Endothelial cell of umbilical vein (primary cell): ENCODE measurements at regions not wholly inside any gene's neighbourhood (a gene's known extent, or its start where the extent isn't known, plus 50 kb on each side); places are given as distances from the start of the nearest gene placed in this dataset.
A peak's percentile ranks its signal among the peaks of the same experiment; 100 is the strongest.

Source experiments
- BruUV-seq: library from RNA; stranded (reverse); fragments of 400-500 nt; replicated peaks from 2 replicates; lab custom pipeline; 2021; lab: Mats Ljungman, UMichigan
- CTCF ChIA-PET: fragments of 300-600, 350-600 bp; sonication (Branson Sonifier 250); formaldehyde crosslinking; loops from one replicate; lab custom pipeline; 2021; ENCODE audit warnings: antibody characterized with exemption, inconsistent platforms; lab: Charles Lee
- POLR2A ChIA-PET: fragments of 300-600, 350-600 bp; sonication (Branson Sonifier 250); formaldehyde crosslinking; loops from one replicate; lab custom pipeline; 2021; ENCODE audit warnings: antibody characterized with exemption, inconsistent platforms; lab: Charles Lee
- DNase-seq: peaks from one replicate; pipeline ENCODE4 v3.0.0-alpha.2; 2011; ENCODE audit warnings: low read depth, low spot score
- FAIRE-seq: peaks from 2 replicates; lab custom pipeline; 2011; peaks lifted over from hg19 to GRCh38; lab: Jason Lieb, UNC
- H2AFZ ChIP-seq: 2 replicates; pipeline ENCODE4 v1.6.0; 2012; ENCODE audit warnings: low read depth, low read length, control low read depth, inconsistent platforms
- H3K27ac ChIP-seq: 2 replicates; pipeline ENCODE4 v1.5.1; 2011; ENCODE audit warnings: low read depth, mild to moderate bottlenecking, control low read depth, low read length, moderate library complexity; ENCODE audit not compliant: insufficient read depth
- H3K27me3 ChIP-seq, 2 experiments: 2 replicates each; pipeline versions ENCODE4 v1.6.0 to v1.6.1; 2011; ENCODE audit warnings: low read length in 2 of 2, mixed read lengths in 1 of 2; ENCODE audit not compliant: control insufficient read depth in 2 of 2, insufficient read depth in 2 of 2
- H3K36me3 ChIP-seq, 2 experiments: 2 replicates in 1 of 2; 3 replicates in 1 of 2; pipeline ENCODE4 v1.5.1; 2011; ENCODE audit warnings: low read length in 2 of 2, mild to moderate bottlenecking in 1 of 2, moderate library complexity in 1 of 2; ENCODE audit not compliant: control insufficient read depth in 2 of 2, insufficient read depth in 2 of 2; ENCODE audit errors: extremely low read depth in 1 of 2
- H3K4me1 ChIP-seq: 3 replicates; pipeline ENCODE4 v1.5.1; 2011; ENCODE audit warnings: mild to moderate bottlenecking, low read length; ENCODE audit not compliant: control insufficient read depth, insufficient read depth; ENCODE audit errors: extremely low read depth
- H3K4me2 ChIP-seq: 2 replicates; pipeline ENCODE4 v1.6.1; 2011; ENCODE audit warnings: low read length, control low read depth, mixed read lengths; ENCODE audit not compliant: insufficient read depth
- H3K4me3 ChIP-seq, 3 experiments: fragments of 200-600 bp in 1 of 3; sonication (generic), shearing (Covaris generic) in 1 of 3; replicated peaks in 1 of 3; 2 replicates each; pipeline ENCODE4 v1.5.1; 2011 to 2016; ENCODE audit warnings: control low read depth in 3 of 3, low read length in 3 of 3, mild to moderate bottlenecking in 2 of 3, inconsistent platforms in 1 of 3, low read depth in 1 of 3, moderate library complexity in 1 of 3; ENCODE audit not compliant: insufficient read depth in 1 of 3
- H3K79me2 ChIP-seq: 2 replicates; pipeline ENCODE4 v1.6.0; 2012; ENCODE audit warnings: low read length, inconsistent platforms; ENCODE audit not compliant: control insufficient read depth, insufficient read depth
- H3K9ac ChIP-seq: replicated peaks from 2 replicates; pipeline ENCODE3; 2011; ENCODE audit warnings: low read length, control low read depth; ENCODE audit not compliant: insufficient read depth; ENCODE audit errors: extremely low read depth
- H3K9me1 ChIP-seq: replicated peaks from 3 replicates; pipeline ENCODE4 v1.6.0; 2011; ENCODE audit warnings: mild to moderate bottlenecking, low read length; ENCODE audit not compliant: control insufficient read depth, insufficient read depth; ENCODE audit errors: extremely low read depth
- H3K9me3 ChIP-seq: replicated peaks from 2 replicates; pipeline ENCODE4 v1.5.1; 2012; ENCODE audit warnings: low read length, inconsistent platforms; ENCODE audit not compliant: control insufficient read depth, insufficient read depth
- H4K20me1 ChIP-seq: replicated peaks from 2 replicates; pipeline ENCODE3; 2011; ENCODE audit warnings: mild to moderate bottlenecking, low read length; ENCODE audit not compliant: control insufficient read depth, insufficient read depth; ENCODE audit errors: extremely low read depth
- EZH2 ChIP-seq: IDR thresholded peaks from 2 replicates; pipeline ENCODE4 v1.6.1; 2012; ENCODE audit warnings: borderline replicate concordance, low read depth, mild to moderate bottlenecking, moderate library complexity, low read length, inconsistent platforms; ENCODE audit not compliant: severe bottlenecking
- FOS ChIP-seq: IDR thresholded peaks from 2 replicates; pipeline ENCODE4 v1.6.1; 2011; ENCODE audit warnings: mild to moderate bottlenecking, low read length, moderate library complexity, borderline replicate concordance; ENCODE audit not compliant: insufficient read depth
- GATA2 ChIP-seq: IDR thresholded peaks from 2 replicates; pipeline ENCODE4 v1.7.0; 2011; ENCODE audit warnings: low read depth, mild to moderate bottlenecking, moderate library complexity, mixed read lengths, low read length; ENCODE audit not compliant: insufficient read length, insufficient read depth
- JUN ChIP-seq: IDR thresholded peaks from 2 replicates; pipeline ENCODE4 v1.6.1; 2011; ENCODE audit warnings: borderline replicate concordance, low read depth; ENCODE audit not compliant: insufficient read length, insufficient read depth
- MYC ChIP-seq: IDR thresholded peaks from one replicate; pipeline ENCODE4 v1.6.1; 2011; ENCODE audit warnings: mild to moderate bottlenecking, low read depth, low read length
- POLR2A ChIP-seq: IDR thresholded peaks from 2 replicates; pipeline ENCODE4 v1.6.1; 2012; ENCODE audit warnings: low read depth, mild to moderate bottlenecking, control low read depth, low read length
- POLR2AphosphoS5 ChIP-seq: IDR thresholded peaks from 2 replicates; pipeline ENCODE4 v1.6.1; 2012; ENCODE audit warnings: low read depth, mild to moderate bottlenecking, control low read depth, low read length, moderate library complexity; ENCODE audit not compliant: insufficient read depth
- dilution Hi-C: fragments of 300-500 bp; cut with MboI; formaldehyde crosslinking; loops from one replicate; pipeline ENCODE4 v1.15.0; 2019; ENCODE audit warnings: low sequenced_read_pairs; ENCODE audit not compliant: extremely low pct_ligation_motif_present
- intact Hi-C: fragments of 100-400 bp; cut with micrococcal nuclease; formaldehyde crosslinking; loops from one replicate; pipeline ENCODE4 v1.10.0; 2022
- TF ChIP-seq, protein P1 (sequence below): IDR thresholded peaks from 2 replicates; pipeline ENCODE4 v1.6.1; 2011; ENCODE audit not compliant: insufficient read depth, insufficient read length
- TF ChIP-seq, protein P2 (sequence below), 2 donors: IDR thresholded peaks; 1 replicate in 1 of 2; 2 replicates in 1 of 2; pipeline ENCODE4 v1.5.1; 2011; ENCODE audit warnings: low read length in 2 of 2, mild to moderate bottlenecking in 2 of 2, moderate library complexity in 2 of 2, control low read depth in 1 of 2, inconsistent platforms in 1 of 2, low read depth in 1 of 2; ENCODE audit not compliant: insufficient read depth in 1 of 2; ENCODE audit errors: extremely low read depth in 1 of 2

DNA sequence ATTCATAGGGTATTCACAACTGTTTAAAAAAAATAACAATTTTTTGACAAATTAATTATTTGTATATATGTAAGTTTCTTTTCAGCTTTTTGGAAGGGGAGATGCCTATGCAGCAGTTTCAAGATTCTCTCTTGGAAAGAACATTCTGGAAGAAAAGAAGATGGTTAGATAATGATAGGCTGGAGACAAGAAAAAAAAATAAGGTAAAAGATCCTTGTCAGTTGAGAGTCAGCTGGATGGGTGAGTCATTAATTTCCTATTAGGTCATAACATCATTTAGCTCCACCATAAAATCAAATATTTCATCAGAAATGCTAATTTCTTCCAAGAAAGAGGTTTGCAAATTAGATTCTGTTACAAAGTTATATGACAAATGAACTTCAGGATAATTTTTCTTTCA, 880.4 kb downstream of the EPHA7 start:
- H3K79me2 ChIP-seq = no peaks in the 10 kb centered on the region
- H3K4me1 ChIP-seq = peaks cover 31% of the 10 kb centered on the region
- H3K4me3 ChIP-seq = no peak overlapping the region
- H3K9me3 ChIP-seq = no peaks in the 10 kb centered on the region
- dilution Hi-C loops (no loop called here), intact Hi-C loops (no loop called here)
- no peaks in the 10 kb centered on the region for H3K36me3 ChIP-seq
- TF ChIP-seq JUN (peak; percentile 83), GATA2 (peak; percentile 80), POLR2AphosphoS5 (no peak), FOS (peak; percentile 72), EZH2 (no peak), POLR2A (no peak), MYC (no peak)
- TF ChIP-seq, protein P1, sequence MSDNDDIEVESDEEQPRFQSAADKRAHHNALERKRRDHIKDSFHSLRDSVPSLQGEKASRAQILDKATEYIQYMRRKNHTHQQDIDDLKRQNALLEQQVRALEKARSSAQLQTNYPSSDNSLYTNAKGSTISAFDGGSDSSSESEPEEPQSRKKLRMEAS = no peak
- TF ChIP-seq, protein P2, sequence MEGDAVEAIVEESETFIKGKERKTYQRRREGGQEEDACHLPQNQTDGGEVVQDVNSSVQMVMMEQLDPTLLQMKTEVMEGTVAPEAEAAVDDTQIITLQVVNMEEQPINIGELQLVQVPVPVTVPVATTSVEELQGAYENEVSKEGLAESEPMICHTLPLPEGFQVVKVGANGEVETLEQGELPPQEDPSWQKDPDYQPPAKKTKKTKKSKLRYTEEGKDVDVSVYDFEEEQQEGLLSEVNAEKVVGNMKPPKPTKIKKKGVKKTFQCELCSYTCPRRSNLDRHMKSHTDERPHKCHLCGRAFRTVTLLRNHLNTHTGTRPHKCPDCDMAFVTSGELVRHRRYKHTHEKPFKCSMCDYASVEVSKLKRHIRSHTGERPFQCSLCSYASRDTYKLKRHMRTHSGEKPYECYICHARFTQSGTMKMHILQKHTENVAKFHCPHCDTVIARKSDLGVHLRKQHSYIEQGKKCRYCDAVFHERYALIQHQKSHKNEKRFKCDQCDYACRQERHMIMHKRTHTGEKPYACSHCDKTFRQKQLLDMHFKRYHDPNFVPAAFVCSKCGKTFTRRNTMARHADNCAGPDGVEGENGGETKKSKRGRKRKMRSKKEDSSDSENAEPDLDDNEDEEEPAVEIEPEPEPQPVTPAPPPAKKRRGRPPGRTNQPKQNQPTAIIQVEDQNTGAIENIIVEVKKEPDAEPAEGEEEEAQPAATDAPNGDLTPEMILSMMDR (IDR thresholded peaks at IDR 0.05; ENCODE audit: extremely low read depth in 1 of 2, insufficient read depth in 1 of 2, low read depth in 1 of 2, low read length in 2 of 2) = no peak
- POLR2A ChIA-PET = no interaction called here
- FAIRE-seq = peak; percentile 28
- CTCF ChIA-PET = interaction anchor here (1.3 to 1.7 kb wide), 2 partner anchors 12 to 105 kb away, joined by 5 to 6 read pairs; no protein-coding TSS in a partner anchor
- H3K9ac ChIP-seq = peak overlapping the region; percentile 42
- no TSS peak for BruUV-seq
- H4K20me1 ChIP-seq = no peaks in the 10 kb centered on the region
- H3K9me1 ChIP-seq = no peaks in the 10 kb centered on the region
- H3K27me3 ChIP-seq = no peaks in the 10 kb centered on the region
- no peak overlapping the region for H2AFZ ChIP-seq
- peak overlapping the region; percentile 71 for H3K27ac ChIP-seq
- H3K4me2 ChIP-seq = no peak overlapping the region
- peak; percentile 65 for DNase-seq
